Loucy (cell line): ENCODE measurements at regions not wholly inside any gene's neighbourhood (a gene's known extent, or its start where the extent isn't known, plus 50 kb on each side); places are given as distances from the start of the nearest gene placed in this dataset.

ENCODE experiments used
- H2AFZ ChIP-seq: fragments of 200-600 bp; sonication (generic); 2 replicates; pipeline ENCODE4 v1.6.0; 2016; ENCODE audit warnings: antibody characterized with exemption, mild to moderate bottlenecking, low read length, moderate library complexity
- H3F3A ChIP-seq: fragments of 200-600 bp; 2 replicates; pipeline ENCODE4 v1.6.0; 2016; ENCODE audit warnings: antibody characterized with exemption, low read depth, mild to moderate bottlenecking
- H3K27me3 ChIP-seq: fragments of 200-600 bp; sonication (generic); 2 replicates; pipeline ENCODE4 v1.6.1; 2014; ENCODE audit warnings: low read length, mild to moderate bottlenecking; ENCODE audit not compliant: insufficient read depth, poor library complexity, severe bottlenecking
- H3K36me3 ChIP-seq: fragments of 200-600 bp; sonication (generic); 2 replicates; pipeline ENCODE4 v1.6.1; 2016; ENCODE audit warnings: low read length; ENCODE audit not compliant: insufficient read depth
- H3K4me1 ChIP-seq: fragments of 200-600 bp; sonication (generic); 2 replicates; pipeline ENCODE4 v1.5.1; 2014; ENCODE audit warnings: low read length, mild to moderate bottlenecking; ENCODE audit not compliant: insufficient read depth, poor library complexity, severe bottlenecking
- H3K4me2 ChIP-seq: fragments of 200-600 bp; sonication (generic); 2 replicates; pipeline ENCODE4 v1.6.0; 2014; ENCODE audit warnings: antibody characterized with exemption, low read length, low read depth, mild to moderate bottlenecking; ENCODE audit not compliant: poor library complexity, severe bottlenecking
- H3K4me3 ChIP-seq: fragments of 200-600 bp; sonication (generic); 2 replicates; pipeline ENCODE4 v1.5.1; 2014; ENCODE audit warnings: low read length, mild to moderate bottlenecking, mixed read lengths; ENCODE audit not compliant: poor library complexity, severe bottlenecking
- H3K79me2 ChIP-seq: fragments of 200-600 bp; sonication (generic); 2 replicates; pipeline ENCODE4 v1.6.1; 2014; ENCODE audit warnings: low read length; ENCODE audit not compliant: insufficient read depth
- H3K9ac ChIP-seq: fragments of 200-600 bp; sonication (generic); 2 replicates; pipeline ENCODE4 v1.6.0; 2014; ENCODE audit warnings: mild to moderate bottlenecking, low read depth, low read length, moderate library complexity; ENCODE audit not compliant: poor library complexity, severe bottlenecking
- H3K9me2 ChIP-seq: fragments of 200-600 bp; sonication (generic); replicated peaks from 2 replicates; pipeline ENCODE4 v1.6.1; 2016; ENCODE audit warnings: low read depth, low read length, mixed read lengths
- H3K9me3 ChIP-seq: fragments of 200-600 bp; sonication (generic); 2 replicates; pipeline ENCODE4 v1.6.1; 2014; ENCODE audit warnings: mild to moderate bottlenecking, antibody characterized with exemption, low read length, low read depth; ENCODE audit not compliant: insufficient read depth
- H4K20me1 ChIP-seq: fragments of 200-600 bp; sonication (generic); 2 replicates; pipeline ENCODE4 v1.6.0; 2014; ENCODE audit warnings: antibody characterized with exemption, low read length, mild to moderate bottlenecking; ENCODE audit not compliant: insufficient read depth, poor library complexity, severe bottlenecking
- EZH2phosphoT487 ChIP-seq: fragments of 200-600 bp; IDR thresholded peaks from 2 replicates; pipeline ENCODE4 v1.6.1; 2018; ENCODE audit warnings: antibody characterized with exemption, mild to moderate bottlenecking, moderate library complexity, borderline replicate concordance
- TF ChIP-seq, protein P1 (sequence below): fragments of 200-600 bp; sonication (generic); conservative IDR thresholded peaks from 2 replicates; pipeline ENCODE4 v1.5.1; 2014; ENCODE audit warnings: mild to moderate bottlenecking, antibody characterized with exemption, low read length

DNA sequence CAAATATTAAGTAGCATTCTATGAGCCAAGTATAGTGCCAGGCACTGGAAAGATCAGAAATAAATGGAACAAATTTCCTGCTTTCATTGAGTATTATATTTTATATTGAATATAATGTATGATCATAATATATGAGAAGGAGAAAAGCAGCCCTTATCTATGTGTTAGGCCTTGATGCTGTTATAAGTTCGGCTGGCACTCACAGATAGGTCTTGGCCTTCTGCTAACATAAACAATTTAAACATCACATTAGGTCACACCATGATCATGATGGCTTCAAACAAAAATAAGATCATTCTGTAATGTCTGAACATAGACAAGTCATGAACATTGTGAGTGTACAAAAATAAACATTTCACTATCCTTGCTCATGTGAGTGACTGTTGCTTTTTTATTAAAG, 584.0 kb upstream of the ZNF385D start:
- TF ChIP-seq, protein P1, sequence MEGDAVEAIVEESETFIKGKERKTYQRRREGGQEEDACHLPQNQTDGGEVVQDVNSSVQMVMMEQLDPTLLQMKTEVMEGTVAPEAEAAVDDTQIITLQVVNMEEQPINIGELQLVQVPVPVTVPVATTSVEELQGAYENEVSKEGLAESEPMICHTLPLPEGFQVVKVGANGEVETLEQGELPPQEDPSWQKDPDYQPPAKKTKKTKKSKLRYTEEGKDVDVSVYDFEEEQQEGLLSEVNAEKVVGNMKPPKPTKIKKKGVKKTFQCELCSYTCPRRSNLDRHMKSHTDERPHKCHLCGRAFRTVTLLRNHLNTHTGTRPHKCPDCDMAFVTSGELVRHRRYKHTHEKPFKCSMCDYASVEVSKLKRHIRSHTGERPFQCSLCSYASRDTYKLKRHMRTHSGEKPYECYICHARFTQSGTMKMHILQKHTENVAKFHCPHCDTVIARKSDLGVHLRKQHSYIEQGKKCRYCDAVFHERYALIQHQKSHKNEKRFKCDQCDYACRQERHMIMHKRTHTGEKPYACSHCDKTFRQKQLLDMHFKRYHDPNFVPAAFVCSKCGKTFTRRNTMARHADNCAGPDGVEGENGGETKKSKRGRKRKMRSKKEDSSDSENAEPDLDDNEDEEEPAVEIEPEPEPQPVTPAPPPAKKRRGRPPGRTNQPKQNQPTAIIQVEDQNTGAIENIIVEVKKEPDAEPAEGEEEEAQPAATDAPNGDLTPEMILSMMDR = no peak
- TF ChIP-seq EZH2phosphoT487 = no peak
- H3F3A ChIP-seq = no peaks in the 10 kb centered on the region

DNA sequence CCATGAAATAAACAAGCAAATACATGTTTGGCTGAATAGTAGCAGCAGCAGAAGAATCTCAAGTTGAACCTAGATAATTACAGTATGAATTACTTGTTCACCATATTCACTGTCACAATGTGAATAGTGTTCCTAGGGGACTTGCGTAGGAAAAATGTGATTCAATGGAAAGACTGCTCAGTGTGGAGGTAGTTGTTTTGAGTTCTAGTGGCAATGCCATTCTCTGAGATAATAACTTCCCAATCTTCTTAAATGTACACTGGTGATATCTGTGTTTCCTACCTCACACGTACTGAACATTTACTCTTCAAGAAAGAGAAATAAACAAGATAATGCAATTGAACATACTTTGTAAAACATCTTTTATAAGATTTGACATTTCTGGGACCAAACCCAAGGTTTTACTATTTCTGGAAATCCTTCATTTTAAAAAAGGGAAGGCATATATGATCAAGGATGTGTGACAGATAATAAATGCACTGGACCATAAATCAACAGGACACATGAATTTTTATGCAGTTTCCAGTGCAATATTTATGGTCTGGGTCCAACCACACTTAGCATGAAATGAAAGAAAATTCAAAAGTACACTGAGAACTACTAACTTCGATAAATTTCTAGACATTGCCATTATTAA, 598.3 kb upstream of the ZNF385D start:
- Histone ChIP-seq H2AFZ (no peak overlapping the region), H3K4me1 (peaks cover 4% of the 10 kb centered on the region), H3K4me2 (no peak overlapping the region), H3F3A (no peaks in the 10 kb centered on the region), H3K9me3 (no peaks in the 10 kb centered on the region), H3K4me3 (no peak overlapping the region), H4K20me1 (no peaks in the 10 kb centered on the region), H3K79me2 (no peaks in the 10 kb centered on the region), H3K36me3 (no peaks in the 10 kb centered on the region), H3K9me2 (no peaks in the 10 kb centered on the region), H3K27me3 (no peaks in the 10 kb centered on the region), H3K9ac (no peak overlapping the region)
- TF ChIP-seq EZH2phosphoT487 = no peak
- TF ChIP-seq, protein P1 = no peak

More for the DNA sequence above, 584.0 kb upstream of the ZNF385D start:
- Histone ChIP-seq H2AFZ (no peak overlapping the region), H3K36me3 (no peaks in the 10 kb centered on the region), H3K4me1 (no peaks in the 10 kb centered on the region), H3K9ac (no peak overlapping the region), H3K27me3 (no peaks in the 10 kb centered on the region), H4K20me1 (no peaks in the 10 kb centered on the region), H3K9me2 (no peaks in the 10 kb centered on the region), H3K4me3 (no peak overlapping the region), H3K79me2 (no peaks in the 10 kb centered on the region), H3K4me2 (no peak overlapping the region), H3K9me3 (no peaks in the 10 kb centered on the region)

DNA sequence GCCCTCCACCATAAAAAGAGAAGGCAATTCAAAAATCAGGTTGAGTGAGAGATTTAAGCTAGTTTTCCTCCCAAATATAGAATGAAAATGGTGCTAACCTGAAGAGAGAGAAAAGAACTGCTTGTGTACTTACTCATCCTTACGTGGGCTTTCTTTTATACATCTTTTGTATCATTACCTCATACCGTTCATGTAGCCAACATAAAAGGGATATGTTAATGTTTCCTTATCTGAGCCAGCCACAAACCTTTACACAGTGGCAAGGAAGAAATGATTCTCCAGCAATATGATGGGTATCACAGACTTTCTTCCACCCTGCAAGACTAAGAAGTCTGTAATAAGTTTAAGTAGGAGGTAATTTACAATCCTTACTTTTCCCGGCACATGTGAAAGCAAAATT, 600.8 kb upstream of the ZNF385D start:
- Histone ChIP-seq H3K9ac (no peak overlapping the region), H4K20me1 (no peaks in the 10 kb centered on the region), H3K9me3 (no peaks in the 10 kb centered on the region), H3K4me2 (no peak overlapping the region), H3K4me3 (no peak overlapping the region), H3K79me2 (no peaks in the 10 kb centered on the region), H3K36me3 (no peaks in the 10 kb centered on the region), H3K27me3 (no peaks in the 10 kb centered on the region), H2AFZ (no peak overlapping the region), H3K4me1 (peaks cover 4% of the 10 kb centered on the region), H3K9me2 (no peaks in the 10 kb centered on the region), H3F3A (no peaks in the 10 kb centered on the region)
- TF ChIP-seq, protein P1 = no peak
- no peak for TF ChIP-seq EZH2phosphoT487
